Keratinocyte (primary cell): ENCODE measurements at regions not wholly inside any gene's neighbourhood (a gene's known extent, or its start where the extent isn't known, plus 50 kb on each side); places are given as distances from the start of the nearest gene placed in this dataset.

ENCODE experiments used
- DNase-seq: peaks from one replicate; pipeline ENCODE4 v3.0.0-alpha.2; 2011; ENCODE audit warnings: low read depth, missing footprints, low spot score
- FAIRE-seq: peaks from 2 replicates; lab custom pipeline; 2011; peaks lifted over from hg19 to GRCh38; lab: Jason Lieb, UNC
- H2AFZ ChIP-seq: 2 replicates; pipeline ENCODE4 v1.6.0; 2012; ENCODE audit warnings: low read length, control low read depth, inconsistent platforms; ENCODE audit not compliant: control insufficient read depth
- H3K27ac ChIP-seq: 2 replicates; pipeline ENCODE4 v1.5.1; 2011; ENCODE audit warnings: low read length; ENCODE audit not compliant: control insufficient read depth, insufficient read depth
- H3K27me3 ChIP-seq: 3 replicates; pipeline ENCODE4 v1.6.0; 2011; ENCODE audit warnings: low read length; ENCODE audit not compliant: control insufficient read depth, insufficient read depth; ENCODE audit errors: extremely low read depth
- H3K36me3 ChIP-seq, 2 experiments: 2 replicates in 1 of 2; 3 replicates in 1 of 2; pipeline ENCODE4 v1.5.1; 2011; ENCODE audit warnings: low read length in 2 of 2, mild to moderate bottlenecking in 1 of 2; ENCODE audit not compliant: control insufficient read depth in 2 of 2, insufficient read depth in 2 of 2; ENCODE audit errors: extremely low read depth in 1 of 2
- H3K4me1 ChIP-seq: 3 replicates; pipeline ENCODE4 v1.5.1; 2011; ENCODE audit warnings: low read length; ENCODE audit not compliant: control insufficient read depth, insufficient read depth; ENCODE audit errors: extremely low read depth
- H3K4me2 ChIP-seq: 3 replicates; pipeline ENCODE4 v1.6.0; 2011; ENCODE audit warnings: low read depth, low read length; ENCODE audit not compliant: control insufficient read depth, insufficient read depth; ENCODE audit errors: extremely low read depth
- H3K4me3 ChIP-seq, 3 experiments: fragments of 200-600 bp in 1 of 3; sonication (generic) in 1 of 3; 2 replicates in 2 of 3; 3 replicates in 1 of 3; pipeline ENCODE4 v1.5.1; 2011 to 2016; ENCODE audit warnings: low read length in 3 of 3, mild to moderate bottlenecking in 3 of 3, control low read depth in 2 of 3, inconsistent platforms in 1 of 3, low read depth in 1 of 3, mixed read lengths in 1 of 3, mixed run types in 1 of 3, moderate library complexity in 1 of 3; ENCODE audit not compliant: control insufficient read depth in 2 of 3, insufficient read depth in 2 of 3; ENCODE audit errors: extremely low read depth in 1 of 3
- H3K79me2 ChIP-seq: 2 replicates; pipeline ENCODE4 v1.6.0; 2012; ENCODE audit warnings: low read length; ENCODE audit not compliant: control insufficient read depth, insufficient read depth
- H3K9ac ChIP-seq: 3 replicates; pipeline ENCODE4 v1.6.0; 2011; ENCODE audit warnings: low read length; ENCODE audit not compliant: control insufficient read depth, insufficient read depth; ENCODE audit errors: extremely low read depth
- H3K9me1 ChIP-seq: 3 replicates; pipeline ENCODE4 v1.6.0; 2011; ENCODE audit warnings: low read length; ENCODE audit not compliant: control insufficient read depth, insufficient read depth; ENCODE audit errors: extremely low read depth
- H3K9me3 ChIP-seq: 2 replicates; pipeline ENCODE4 v1.5.1; 2012; ENCODE audit warnings: low read depth, low read length; ENCODE audit not compliant: control insufficient read depth
- H4K20me1 ChIP-seq: 3 replicates; pipeline ENCODE4 v1.6.0; 2011; ENCODE audit warnings: low read length; ENCODE audit not compliant: control insufficient read depth, insufficient read depth; ENCODE audit errors: extremely low read depth
- CTCF ChIP-seq, 3 experiments: IDR thresholded peaks in 1 of 3; conservative IDR thresholded peaks in 1 of 3; optimal IDR thresholded peaks in 1 of 3; 2 replicates in 2 of 3; 3 replicates in 1 of 3; pipeline versions ENCODE3 to v1.5.1; 2011; ENCODE audit warnings: low read length in 3 of 3, mild to moderate bottlenecking in 3 of 3, moderate library complexity in 2 of 3, control low read depth in 1 of 3, inconsistent platforms in 1 of 3; ENCODE audit not compliant: insufficient read depth in 2 of 3; ENCODE audit errors: extremely low read depth in 1 of 3
- EZH2 ChIP-seq: IDR thresholded peaks from one replicate; pipeline ENCODE4 v1.6.1; 2012; ENCODE audit warnings: inconsistent platforms, mild to moderate bottlenecking, low read length, moderate library complexity
- dilution Hi-C: fragments of 300-500 bp; cut with MboI; formaldehyde crosslinking; loops from one replicate; pipeline ENCODE4 v1.7.0; 2020; ENCODE audit warnings: low sequenced_read_pairs; ENCODE audit not compliant: extremely low pct_ligation_motif_present

GRCh38 chr2:37506407-37507050 lies 162.1 kb downstream of the QPCT start:
- no peak overlapping the region for H3K4me2 ChIP-seq
- H3K9me1 ChIP-seq, result no peaks in the 10 kb centered on the region
- no peak for FAIRE-seq

GRCh38 chr2:37507051-37507410 lies 162.6 kb downstream of the QPCT start:
- no peak overlapping the region for H3K27ac ChIP-seq
- no peaks in the 10 kb centered on the region for H3K4me1 ChIP-seq
- no peak overlapping the region for H3K4me2 ChIP-seq
- no peaks in the 10 kb centered on the region for H3K36me3 ChIP-seq
- no peaks in the 10 kb centered on the region for H3K79me2 ChIP-seq
- H2AFZ ChIP-seq, result no peak overlapping the region
- dilution Hi-C loops, result no loop called here
- TF ChIP-seq EZH2 (no peak), CTCF (optimal IDR thresholded peaks at IDR 0.05 in 1 of 3, IDR thresholded peaks at IDR 0.05 in 1 of 3, conservative IDR thresholded peaks at IDR 0.05 in 1 of 3; ENCODE audit: extremely low read depth in 1 of 3, insufficient read depth in 2 of 3, low read length in 3 of 3) (no peak)
- H4K20me1 ChIP-seq, result no peaks in the 10 kb centered on the region
- H3K9ac ChIP-seq, result no peak overlapping the region
- no peak for FAIRE-seq
- no peaks in the 10 kb centered on the region for H3K27me3 ChIP-seq
- DNase-seq, result no peak
- no peaks in the 10 kb centered on the region for H3K9me1 ChIP-seq
- no peak overlapping the region for H3K4me3 ChIP-seq
- H3K9me3 ChIP-seq, result no peaks in the 10 kb centered on the region

More at GRCh38 chr2:37506407-37507050, 162.1 kb downstream of the QPCT start:
- no peaks in the 10 kb centered on the region for H3K4me1 ChIP-seq
- H3K79me2 ChIP-seq, result no peaks in the 10 kb centered on the region
- H3K27ac ChIP-seq, result no peak overlapping the region
- no peak overlapping the region for H3K9ac ChIP-seq
- H4K20me1 ChIP-seq, result no peaks in the 10 kb centered on the region
- H3K36me3 ChIP-seq, result no peaks in the 10 kb centered on the region
- dilution Hi-C loops, result no loop called here
- no peak overlapping the region for H2AFZ ChIP-seq
- no peaks in the 10 kb centered on the region for H3K9me3 ChIP-seq
- TF ChIP-seq CTCF (optimal IDR thresholded peaks at IDR 0.05 in 1 of 3, IDR thresholded peaks at IDR 0.05 in 1 of 3, conservative IDR thresholded peaks at IDR 0.05 in 1 of 3; ENCODE audit: extremely low read depth in 1 of 3, insufficient read depth in 2 of 3, low read length in 3 of 3) (no peak), EZH2 (no peak)
- H3K4me3 ChIP-seq, result no peak overlapping the region
- no peak for DNase-seq
- no peaks in the 10 kb centered on the region for H3K27me3 ChIP-seq
